ENCODE measurements at regions not wholly inside any gene's neighbourhood (a gene's known extent, or its start where the extent isn't known, plus 50 kb on each side); places are given as distances from the start of the nearest gene placed in this dataset.

DNA sequence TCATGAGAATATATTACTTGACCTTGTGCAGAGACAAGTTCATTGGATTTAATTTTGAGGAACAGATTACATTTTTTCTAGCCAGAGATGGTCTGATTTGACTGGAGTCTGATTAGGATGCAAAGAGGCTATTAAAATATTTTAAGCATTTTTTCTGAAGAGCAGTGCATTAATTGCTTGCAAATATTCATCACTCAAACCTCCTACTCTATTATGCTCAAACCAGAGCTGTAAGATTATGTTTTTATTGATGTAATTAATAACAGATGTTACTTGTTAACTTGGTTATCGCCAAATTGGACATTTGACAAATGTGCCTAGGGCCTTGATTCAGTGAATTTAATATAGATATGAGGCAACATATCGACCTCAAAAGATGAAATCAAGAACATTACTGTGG is 160.9 kb upstream of the SLC13A1 start:
- H3K27ac ChIP-seq (ENCODE audit: low read depth, low read length): no peak overlapping the region
- TF ChIP-seq, protein P1, sequence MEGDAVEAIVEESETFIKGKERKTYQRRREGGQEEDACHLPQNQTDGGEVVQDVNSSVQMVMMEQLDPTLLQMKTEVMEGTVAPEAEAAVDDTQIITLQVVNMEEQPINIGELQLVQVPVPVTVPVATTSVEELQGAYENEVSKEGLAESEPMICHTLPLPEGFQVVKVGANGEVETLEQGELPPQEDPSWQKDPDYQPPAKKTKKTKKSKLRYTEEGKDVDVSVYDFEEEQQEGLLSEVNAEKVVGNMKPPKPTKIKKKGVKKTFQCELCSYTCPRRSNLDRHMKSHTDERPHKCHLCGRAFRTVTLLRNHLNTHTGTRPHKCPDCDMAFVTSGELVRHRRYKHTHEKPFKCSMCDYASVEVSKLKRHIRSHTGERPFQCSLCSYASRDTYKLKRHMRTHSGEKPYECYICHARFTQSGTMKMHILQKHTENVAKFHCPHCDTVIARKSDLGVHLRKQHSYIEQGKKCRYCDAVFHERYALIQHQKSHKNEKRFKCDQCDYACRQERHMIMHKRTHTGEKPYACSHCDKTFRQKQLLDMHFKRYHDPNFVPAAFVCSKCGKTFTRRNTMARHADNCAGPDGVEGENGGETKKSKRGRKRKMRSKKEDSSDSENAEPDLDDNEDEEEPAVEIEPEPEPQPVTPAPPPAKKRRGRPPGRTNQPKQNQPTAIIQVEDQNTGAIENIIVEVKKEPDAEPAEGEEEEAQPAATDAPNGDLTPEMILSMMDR (conservative IDR thresholded peaks at IDR 0.05): no peak
- H3K4me3 ChIP-seq (ENCODE audit: low read length): no peak overlapping the region
- no peak overlapping the region for H3K9ac ChIP-seq (ENCODE audit: extremely low read depth, low read length, poor library complexity, severe bottlenecking)
- Mint-ChIP-seq H3K36me3 (ENCODE audit: low read depth) (no peaks in the 10 kb centered on the region), H3K9me3 (no peaks in the 10 kb centered on the region), H3K4me3 (no peak overlapping the region), H3K27me3 (ENCODE audit: insufficient read depth) (no peaks in the 10 kb centered on the region), H3K27ac (no peak overlapping the region), H3K4me1 (no peaks in the 10 kb centered on the region)
- H3K27me3 ChIP-seq (ENCODE audit: control insufficient read depth, insufficient read depth, low read length, poor library complexity, severe bottlenecking): no peaks in the 10 kb centered on the region
- WGBS, 2 experiments (ENCODE audit: insufficient coverage in 1 of 2, insufficient read length in 1 of 2): 94 to 100% methylated on average over 2 of the region's 2 CpGs
- no peaks in the 10 kb centered on the region for H3K4me1 ChIP-seq (ENCODE audit: control insufficient read depth, insufficient read depth, low read length)
- no peaks in the 10 kb centered on the region for H3K9me3 ChIP-seq (ENCODE audit: control insufficient read depth, low read length)
- no peaks in the 10 kb centered on the region for H3K36me3 ChIP-seq (ENCODE audit: control insufficient read depth, insufficient read depth, low read length)
- no peak for DNase-seq

GRCh38 chr7:123355576-123356190 is 155.9 kb upstream of the SLC13A1 start:
- H3K36me3 ChIP-seq (ENCODE audit: control insufficient read depth, insufficient read depth, low read length): no peaks in the 10 kb centered on the region
- no peaks in the 10 kb centered on the region for H3K27me3 Mint-ChIP-seq (ENCODE audit: insufficient read depth)
- TF ChIP-seq, protein P1 (conservative IDR thresholded peaks at IDR 0.05): peak; percentile 55
- H3K9me3 Mint-ChIP-seq: no peaks in the 10 kb centered on the region
- no peaks in the 10 kb centered on the region for H3K36me3 Mint-ChIP-seq (ENCODE audit: low read depth)
- H3K27me3 ChIP-seq (ENCODE audit: control insufficient read depth, insufficient read depth, low read length, poor library complexity, severe bottlenecking): no peaks in the 10 kb centered on the region
- 78 to 87% methylated on average over 3 to 5 of the region's 5 CpGs for WGBS, 2 experiments (ENCODE audit: insufficient coverage in 1 of 2, insufficient read length in 1 of 2)
- peak; percentile 54 for DNase-seq
- H3K4me1 Mint-ChIP-seq: no peaks in the 10 kb centered on the region
- H3K4me3 Mint-ChIP-seq: no peak overlapping the region
- H3K4me3 ChIP-seq (ENCODE audit: low read length): no peak overlapping the region
- peak overlapping the region; percentile 84 for H3K27ac ChIP-seq (ENCODE audit: low read depth, low read length)
- H3K27ac Mint-ChIP-seq: no peak overlapping the region
- H3K4me1 ChIP-seq (ENCODE audit: control insufficient read depth, insufficient read depth, low read length): no peaks in the 10 kb centered on the region
- H3K9me3 ChIP-seq (ENCODE audit: control insufficient read depth, low read length): peaks cover 4% of the 10 kb centered on the region
- no peak overlapping the region for H3K9ac ChIP-seq (ENCODE audit: extremely low read depth, low read length, poor library complexity, severe bottlenecking)

DNA sequence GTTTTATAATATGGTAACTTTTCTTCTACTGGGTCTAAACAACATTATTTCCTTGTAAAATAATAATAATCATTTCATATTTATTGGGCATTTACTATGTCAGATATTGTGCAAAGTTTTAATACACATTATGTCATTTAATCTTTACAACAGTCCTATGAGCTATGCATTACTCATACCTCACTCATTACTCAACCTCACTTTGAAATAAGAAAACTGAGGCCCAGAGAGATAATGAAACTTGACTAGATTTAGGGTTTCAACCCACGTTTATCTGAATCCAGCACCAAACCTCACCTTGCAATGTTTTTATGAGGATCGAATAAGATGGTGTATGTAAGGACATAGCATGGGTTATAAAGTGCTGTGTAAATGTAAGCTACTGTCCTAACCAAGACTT is 153.2 kb upstream of the SLC13A1 start:
- H3K4me3 Mint-ChIP-seq: no peak overlapping the region
- H3K27ac ChIP-seq (ENCODE audit: low read depth, low read length): no peak overlapping the region
- no peaks in the 10 kb centered on the region for H3K36me3 ChIP-seq (ENCODE audit: control insufficient read depth, insufficient read depth, low read length)
- 89% methylated on average over 2 of the region's 2 CpGs; no CpG with 5 or more reads in 1 of the 2 experiments for WGBS, 2 experiments (ENCODE audit: insufficient coverage in 1 of 2, insufficient read length in 1 of 2)
- no peak overlapping the region for H3K4me3 ChIP-seq (ENCODE audit: low read length)
- H3K9ac ChIP-seq (ENCODE audit: extremely low read depth, low read length, poor library complexity, severe bottlenecking): no peak overlapping the region
- H3K27me3 Mint-ChIP-seq (ENCODE audit: insufficient read depth): no peaks in the 10 kb centered on the region
- H3K9me3 ChIP-seq (ENCODE audit: control insufficient read depth, low read length): peaks cover 4% of the 10 kb centered on the region
- TF ChIP-seq, protein P1 (conservative IDR thresholded peaks at IDR 0.05): no peak
- H3K4me1 Mint-ChIP-seq: no peaks in the 10 kb centered on the region
- no peaks in the 10 kb centered on the region for H3K36me3 Mint-ChIP-seq (ENCODE audit: low read depth)
- no peaks in the 10 kb centered on the region for H3K27me3 ChIP-seq (ENCODE audit: control insufficient read depth, insufficient read depth, low read length, poor library complexity, severe bottlenecking)
- DNase-seq: no peak
- H3K4me1 ChIP-seq (ENCODE audit: control insufficient read depth, insufficient read depth, low read length): no peaks in the 10 kb centered on the region
- H3K27ac Mint-ChIP-seq: no peak overlapping the region
- no peaks in the 10 kb centered on the region for H3K9me3 Mint-ChIP-seq

All from endodermal cell (in vitro differentiated cells).